ENCODE measurements at regions not wholly inside any gene's neighbourhood (a gene's known extent, or its start where the extent isn't known, plus 50 kb on each side); places are given as distances from the start of the nearest gene placed in this dataset.

- H4K12ac ChIP-seq (ENCODE audit: low read depth, low read length): no peak overlapping the region
- no peak overlapping the region for H3K4ac ChIP-seq (ENCODE audit: low read depth, low read length)
- no CpG with 5 or more reads among the region's 6 CpGs for WGBS (ENCODE audit: extremely low coverage, insufficient coverage, insufficient read length)
- no peaks in the 10 kb centered on the region for H3K79me2 ChIP-seq (ENCODE audit: control insufficient read depth, insufficient read depth, low read length, poor library complexity)
- no peak overlapping the region for H2BK5ac ChIP-seq (ENCODE audit: low read depth, low read length, poor library complexity)
- no peak overlapping the region for H2BK12ac ChIP-seq (ENCODE audit: low read length)
- no peak overlapping the region for H4K91ac ChIP-seq (ENCODE audit: low read depth, low read length)
- H3K4me1 ChIP-seq (ENCODE audit: control insufficient read depth in 1 of 2, insufficient read depth in 2 of 2, low read length in 2 of 2): no peaks in the 10 kb centered on the region
- no peak overlapping the region for H3K9ac ChIP-seq (ENCODE audit: low read length)
- no peak overlapping the region for H4K8ac ChIP-seq (ENCODE audit: low read depth, low read length)
- H3K27ac ChIP-seq (ENCODE audit: low read depth, low read length): no peak overlapping the region
- H3K14ac ChIP-seq (ENCODE audit: low read length): no peak overlapping the region
- no peak overlapping the region for H3K4me3 ChIP-seq (ENCODE audit: low read depth, low read length)
- H2BK120ac ChIP-seq (ENCODE audit: insufficient read depth, low read length, poor library complexity): no peak overlapping the region
- H3K23ac ChIP-seq (ENCODE audit: low read length): no peak overlapping the region
- no peaks in the 10 kb centered on the region for H3K36me3 ChIP-seq (ENCODE audit: control insufficient read depth in 1 of 2, insufficient read depth in 2 of 2, low read length in 2 of 2)
- H2AFZ ChIP-seq (ENCODE audit: insufficient read depth, low read length, poor library complexity): no peak overlapping the region
- H3K27me3 ChIP-seq (ENCODE audit: insufficient read depth, low read length): no peaks in the 10 kb centered on the region
- no peak overlapping the region for H2AK5ac ChIP-seq (ENCODE audit: low read length)
- no peaks in the 10 kb centered on the region for H3K79me1 ChIP-seq (ENCODE audit: low read length)
- no peaks in the 10 kb centered on the region for H3K9me3 ChIP-seq (ENCODE audit: insufficient read depth, low read depth, low read length)
- H3K18ac ChIP-seq (ENCODE audit: low read length): no peak overlapping the region
- no peak for DNase-seq
- no peak overlapping the region for H3K4me2 ChIP-seq (ENCODE audit: low read length)
Measured at GRCh38 chr12:61554268-61555008, 705.8 kb upstream of the USP15 start.

- Histone ChIP-seq H4K91ac (ENCODE audit: low read depth, low read length) (no peak overlapping the region), H3K36me3 (ENCODE audit: control insufficient read depth in 1 of 2, insufficient read depth in 2 of 2, low read length in 2 of 2) (no peaks in the 10 kb centered on the region), H3K9me3 (ENCODE audit: insufficient read depth, low read depth, low read length) (no peaks in the 10 kb centered on the region), H3K27ac (ENCODE audit: low read depth, low read length) (no peak overlapping the region), H2AK5ac (ENCODE audit: low read length) (no peak overlapping the region), H3K9ac (ENCODE audit: low read length) (no peak overlapping the region), H3K18ac (ENCODE audit: low read length) (no peak overlapping the region), H3K4me2 (ENCODE audit: low read length) (no peak overlapping the region), H3K14ac (ENCODE audit: low read length) (no peak overlapping the region), H3K4me1 (ENCODE audit: control insufficient read depth in 1 of 2, insufficient read depth in 2 of 2, low read length in 2 of 2) (no peaks in the 10 kb centered on the region), H2AFZ (ENCODE audit: insufficient read depth, low read length, poor library complexity) (no peak overlapping the region), H3K4me3 (ENCODE audit: low read depth, low read length) (no peak overlapping the region), H4K12ac (ENCODE audit: low read depth, low read length) (no peak overlapping the region), H3K79me2 (ENCODE audit: control insufficient read depth, insufficient read depth, low read length, poor library complexity) (no peaks in the 10 kb centered on the region), H4K8ac (ENCODE audit: low read depth, low read length) (no peak overlapping the region), H3K79me1 (ENCODE audit: low read length) (no peaks in the 10 kb centered on the region), H2BK120ac (ENCODE audit: insufficient read depth, low read length, poor library complexity) (no peak overlapping the region), H3K27me3 (ENCODE audit: insufficient read depth, low read length) (no peaks in the 10 kb centered on the region), H2BK5ac (ENCODE audit: low read depth, low read length, poor library complexity) (no peak overlapping the region), H3K23ac (ENCODE audit: low read length) (no peak overlapping the region), H2BK12ac (ENCODE audit: low read length) (no peak overlapping the region), H3K4ac (ENCODE audit: low read depth, low read length) (no peak overlapping the region)
- no peak for DNase-seq
- WGBS (ENCODE audit: extremely low coverage, insufficient coverage, insufficient read length): no CpG with 5 or more reads among the region's 2 CpGs
Measured at GRCh38 chr12:61563665-61564450, 696.3 kb upstream of the USP15 start.

- H4K12ac ChIP-seq (ENCODE audit: low read depth, low read length): no peak overlapping the region
- H3K4me2 ChIP-seq (ENCODE audit: low read length): no peak overlapping the region
- H2AK5ac ChIP-seq (ENCODE audit: low read length): no peak overlapping the region
- no peak overlapping the region for H3K14ac ChIP-seq (ENCODE audit: low read length)
- H3K9ac ChIP-seq (ENCODE audit: low read length): no peak overlapping the region
- no peak overlapping the region for H3K27ac ChIP-seq (ENCODE audit: low read depth, low read length)
- no peak overlapping the region for H2BK12ac ChIP-seq (ENCODE audit: low read length)
- no peaks in the 10 kb centered on the region for H3K27me3 ChIP-seq (ENCODE audit: insufficient read depth, low read length)
- DNase-seq: no peak
- H3K79me2 ChIP-seq (ENCODE audit: control insufficient read depth, insufficient read depth, low read length, poor library complexity): no peaks in the 10 kb centered on the region
- H4K91ac ChIP-seq (ENCODE audit: low read depth, low read length): no peak overlapping the region
- no peaks in the 10 kb centered on the region for H3K79me1 ChIP-seq (ENCODE audit: low read length)
- no peaks in the 10 kb centered on the region for H3K9me3 ChIP-seq (ENCODE audit: insufficient read depth, low read depth, low read length)
- H3K18ac ChIP-seq (ENCODE audit: low read length): no peak overlapping the region
- H4K8ac ChIP-seq (ENCODE audit: low read depth, low read length): no peak overlapping the region
- no peak overlapping the region for H2BK5ac ChIP-seq (ENCODE audit: low read depth, low read length, poor library complexity)
- no peaks in the 10 kb centered on the region for H3K4me1 ChIP-seq (ENCODE audit: control insufficient read depth in 1 of 2, insufficient read depth in 2 of 2, low read length in 2 of 2)
- H3K23ac ChIP-seq (ENCODE audit: low read length): no peak overlapping the region
- no peak overlapping the region for H2AFZ ChIP-seq (ENCODE audit: insufficient read depth, low read length, poor library complexity)
- WGBS (ENCODE audit: extremely low coverage, insufficient coverage, insufficient read length): no CpG with 5 or more reads among the region's 3 CpGs
- no peak overlapping the region for H3K4ac ChIP-seq (ENCODE audit: low read depth, low read length)
- H2BK120ac ChIP-seq (ENCODE audit: insufficient read depth, low read length, poor library complexity): no peak overlapping the region
- H3K36me3 ChIP-seq (ENCODE audit: control insufficient read depth in 1 of 2, insufficient read depth in 2 of 2, low read length in 2 of 2): no peaks in the 10 kb centered on the region
- H3K4me3 ChIP-seq (ENCODE audit: low read depth, low read length): no peak overlapping the region
Measured at GRCh38 chr12:61564466-61564865, 695.7 kb upstream of the USP15 start.

GRCh38 chr12:61566183-61566582, 694.0 kb upstream of the USP15 start:
- Histone ChIP-seq H3K27me3 (ENCODE audit: insufficient read depth, low read length) (no peaks in the 10 kb centered on the region), H3K14ac (ENCODE audit: low read length) (no peak overlapping the region), H3K79me1 (ENCODE audit: low read length) (no peaks in the 10 kb centered on the region), H3K4me2 (ENCODE audit: low read length) (no peak overlapping the region), H3K23ac (ENCODE audit: low read length) (no peak overlapping the region), H2BK120ac (ENCODE audit: insufficient read depth, low read length, poor library complexity) (no peak overlapping the region), H2BK5ac (ENCODE audit: low read depth, low read length, poor library complexity) (no peak overlapping the region), H2AK5ac (ENCODE audit: low read length) (no peak overlapping the region), H3K9ac (ENCODE audit: low read length) (no peak overlapping the region), H4K91ac (ENCODE audit: low read depth, low read length) (no peak overlapping the region), H3K4me3 (ENCODE audit: low read depth, low read length) (no peak overlapping the region), H3K4me1 (ENCODE audit: control insufficient read depth in 1 of 2, insufficient read depth in 2 of 2, low read length in 2 of 2) (no peaks in the 10 kb centered on the region), H2AFZ (ENCODE audit: insufficient read depth, low read length, poor library complexity) (no peak overlapping the region), H4K8ac (ENCODE audit: low read depth, low read length) (no peak overlapping the region), H4K12ac (ENCODE audit: low read depth, low read length) (no peak overlapping the region), H2BK12ac (ENCODE audit: low read length) (no peak overlapping the region), H3K9me3 (ENCODE audit: insufficient read depth, low read depth, low read length) (no peaks in the 10 kb centered on the region), H3K79me2 (ENCODE audit: control insufficient read depth, insufficient read depth, low read length, poor library complexity) (no peaks in the 10 kb centered on the region), H3K4ac (ENCODE audit: low read depth, low read length) (no peak overlapping the region), H3K36me3 (ENCODE audit: control insufficient read depth in 1 of 2, insufficient read depth in 2 of 2, low read length in 2 of 2) (no peaks in the 10 kb centered on the region), H3K27ac (ENCODE audit: low read depth, low read length) (no peak overlapping the region), H3K18ac (ENCODE audit: low read length) (no peak overlapping the region)
- no CpG with 5 or more reads among the region's 2 CpGs for WGBS (ENCODE audit: extremely low coverage, insufficient coverage, insufficient read length)
- no peak for DNase-seq

Measured in trophoblast cell (in vitro differentiated cells and primary cell).